IMR-90 (cell line): ENCODE measurements at regions not wholly inside any gene's neighbourhood (a gene's known extent, or its start where the extent isn't known, plus 50 kb on each side); places are given as distances from the start of the nearest gene placed in this dataset.

Experiments
- ATAC-seq: fragments of 200-7000 bp; cut with Tn5 transposase; 2 replicates; pipeline ENCODE4 v1.9.1; 2020; ENCODE audit warnings: low read depth, mild to moderate bottlenecking, moderate library complexity
- BruUV-seq: library from RNA; stranded (reverse); fragments of 400-500 nt; replicated peaks from 2 replicates; lab custom pipeline; 2021; lab: Mats Ljungman, UMichigan
- CTCF ChIA-PET: fragments of 300-600 bp; formaldehyde crosslinking; extraction: SDS; loops from one replicate; lab custom pipeline; 2021; ENCODE audit warnings: antibody characterized with exemption; lab: Yijun Ruan, JAX
- POLR2A ChIA-PET: fragments of 300-600 bp; sonication (Branson Sonifier 250); formaldehyde crosslinking; loops from one replicate; lab custom pipeline; 2022; ENCODE audit warnings: antibody characterized with exemption; ENCODE audit not compliant: unreplicated experiment; lab: Charles Lee
- DNase-seq: peaks from one replicate; pipeline ENCODE4 v3.0.0; 2013
- H2AFZ ChIP-seq: replicated peaks from 2 replicates; pipeline ENCODE3; 2013; ENCODE audit warnings: low read length, mild to moderate bottlenecking; ENCODE audit not compliant: poor library complexity
- H2AK5ac ChIP-seq: 2 replicates; pipeline ENCODE4 v1.6.1; 2013; ENCODE audit warnings: low read depth, low read length, inconsistent platforms
- H2AK9ac ChIP-seq: replicated peaks from 2 replicates; pipeline ENCODE3; 2013; ENCODE audit warnings: mild to moderate bottlenecking, low read depth, low read length, moderate library complexity; ENCODE audit not compliant: poor library complexity
- H2BK120ac ChIP-seq: 2 replicates; pipeline ENCODE4 v1.6.1; 2013; ENCODE audit warnings: low read depth, low read length, inconsistent platforms
- H2BK15ac ChIP-seq: 3 replicates; pipeline ENCODE4 v1.6.1; 2013; ENCODE audit warnings: low read depth, low read length, inconsistent platforms
- H2BK20ac ChIP-seq: 2 replicates; pipeline ENCODE4 v1.6.1; 2013; ENCODE audit warnings: low read depth, mild to moderate bottlenecking, inconsistent platforms, low read length, moderate library complexity
- H2BK5ac ChIP-seq: 2 replicates; pipeline ENCODE4 v1.6.1; 2013; ENCODE audit warnings: mild to moderate bottlenecking, low read depth, low read length, inconsistent platforms; ENCODE audit not compliant: poor library complexity, severe bottlenecking
- H3K14ac ChIP-seq: replicated peaks from 2 replicates; pipeline ENCODE4 v1.6.1; 2013; ENCODE audit warnings: low read depth, low read length, inconsistent platforms
- H3K18ac ChIP-seq: 2 replicates; pipeline ENCODE4 v1.6.1; 2013; ENCODE audit warnings: low read depth, low read length, control low read depth
- H3K23ac ChIP-seq: 2 replicates; pipeline ENCODE4 v1.6.1; 2013; ENCODE audit warnings: low read depth, low read length, inconsistent platforms
- H3K27ac ChIP-seq: 2 replicates; pipeline ENCODE4 v1.5.1; 2013; ENCODE audit warnings: mild to moderate bottlenecking, control low read depth, low read length; ENCODE audit not compliant: insufficient read depth
- H3K27me3 ChIP-seq: 2 replicates; pipeline ENCODE4 v1.6.1; 2013; ENCODE audit warnings: low read length; ENCODE audit not compliant: control insufficient read depth, insufficient read depth
- H3K36me3 ChIP-seq: 2 replicates; pipeline ENCODE4 v1.6.1; 2013; ENCODE audit warnings: low read length, mixed read lengths; ENCODE audit not compliant: control insufficient read depth, insufficient read depth
- H3K4ac ChIP-seq: 2 replicates; pipeline ENCODE4 v1.6.1; 2013; ENCODE audit warnings: low read depth, low read length, inconsistent platforms
- H3K4me1 ChIP-seq: 2 replicates; pipeline ENCODE4 v1.6.1; 2013; ENCODE audit warnings: low read length, mixed read lengths; ENCODE audit not compliant: control insufficient read depth, insufficient read depth
- H3K4me2 ChIP-seq: 2 replicates; pipeline ENCODE4 v1.6.1; 2013; ENCODE audit warnings: low read depth, mild to moderate bottlenecking, control low read depth, low read length, moderate library complexity
- H3K4me3 ChIP-seq: 2 replicates; pipeline ENCODE4 v1.5.1; 2013; ENCODE audit warnings: low read depth, mild to moderate bottlenecking, control low read depth, low read length, moderate library complexity; ENCODE audit not compliant: insufficient read depth
- H3K56ac ChIP-seq: 2 replicates; pipeline ENCODE4 v1.6.1; 2013; ENCODE audit warnings: low read length, inconsistent platforms; ENCODE audit not compliant: insufficient read depth; ENCODE audit errors: extremely low read depth
- H3K79me1 ChIP-seq, 2 experiments: 2 replicates each; pipeline ENCODE4 v1.6.1; 2013; ENCODE audit warnings: low read length in 2 of 2, inconsistent platforms in 1 of 2, low read depth in 1 of 2
- H3K9ac ChIP-seq: 2 replicates; pipeline ENCODE4 v1.6.1; 2013; ENCODE audit warnings: low read depth, low read length, control low read depth
- H3K9me1 ChIP-seq: 2 replicates; pipeline ENCODE4 v1.6.1; 2013; ENCODE audit warnings: low read length, inconsistent platforms; ENCODE audit not compliant: insufficient read depth
- H3K9me3 ChIP-seq: 2 replicates; pipeline ENCODE4 v1.6.1; 2013; ENCODE audit warnings: low read length; ENCODE audit not compliant: control insufficient read depth, insufficient read depth
- H4K20me1 ChIP-seq: 2 replicates; pipeline ENCODE4 v1.6.1; 2013; ENCODE audit warnings: low read length, inconsistent platforms; ENCODE audit not compliant: insufficient read depth
- H4K5ac ChIP-seq: 2 replicates; pipeline ENCODE4 v1.6.1; 2013; ENCODE audit warnings: mild to moderate bottlenecking, low read depth, low read length, control low read depth
- H4K8ac ChIP-seq, 2 experiments: 2 replicates each; pipeline ENCODE4 v1.6.1; 2013; ENCODE audit warnings: low read depth in 2 of 2, low read length in 2 of 2, control low read depth in 1 of 2, inconsistent platforms in 1 of 2
- H4K91ac ChIP-seq: 2 replicates; pipeline ENCODE4 v1.6.1; 2013; ENCODE audit warnings: low read depth, low read length, inconsistent platforms; ENCODE audit not compliant: insufficient read depth
- BHLHE40 ChIP-seq: fragments of 150-350 bp; IDR thresholded peaks from 2 replicates; pipeline ENCODE4 v1.6.1; 2016; ENCODE audit warnings: mild to moderate bottlenecking, low read depth, low read length
- CEBPB ChIP-seq: IDR thresholded peaks from 2 replicates; pipeline ENCODE4 v1.6.1; 2012; ENCODE audit warnings: low read depth, low read length, improper control_type of control experiment
- CHD1 ChIP-seq: IDR thresholded peaks from 2 replicates; pipeline ENCODE4 v1.6.1; 2012; ENCODE audit warnings: low read depth, low read length, improper control_type of control experiment
- FOS ChIP-seq: fragments of 150-350 bp; IDR thresholded peaks from 2 replicates; pipeline ENCODE4 v1.6.1; 2016; ENCODE audit warnings: low read depth, low read length
- MAFK ChIP-seq: IDR thresholded peaks from 2 replicates; pipeline ENCODE4 v1.6.1; 2012; ENCODE audit warnings: low read depth, low read length, improper control_type of control experiment
- MAZ ChIP-seq: IDR thresholded peaks from 2 replicates; pipeline ENCODE4 v1.6.1; 2012; ENCODE audit warnings: low read depth, mild to moderate bottlenecking, low read length, improper control_type of control experiment, moderate library complexity, borderline replicate concordance
- MXI1 ChIP-seq: IDR thresholded peaks from 2 replicates; pipeline ENCODE4 v1.6.1; 2012; ENCODE audit warnings: low read depth, mild to moderate bottlenecking, low read length, moderate library complexity, borderline replicate concordance
- NFE2L2 ChIP-seq: fragments of 150-350 bp; IDR thresholded peaks from 2 replicates; pipeline ENCODE4 v1.6.1; 2016; ENCODE audit warnings: low read depth, mild to moderate bottlenecking, low read length
- POLR2A ChIP-seq: IDR thresholded peaks from 2 replicates; pipeline ENCODE4 v1.6.1; 2012; ENCODE audit warnings: mild to moderate bottlenecking, low read depth, low read length
- RAD21 ChIP-seq: IDR thresholded peaks from 2 replicates; pipeline ENCODE4 v1.6.1; 2012; ENCODE audit warnings: low read length, improper control_type of control experiment
- RCOR1 ChIP-seq: IDR thresholded peaks from 2 replicates; pipeline ENCODE4 v1.6.1; 2012; ENCODE audit warnings: mild to moderate bottlenecking, low read length, improper control_type of control experiment; ENCODE audit not compliant: insufficient replicate concordance
- SMC3 ChIP-seq: fragments of 150-350 bp; IDR thresholded peaks from 2 replicates; pipeline ENCODE4 v1.6.1; 2016; ENCODE audit warnings: low read depth, mild to moderate bottlenecking, antibody characterized with exemption, low read length, moderate library complexity
- WGBS, 2 experiments: methylation state at CpG; one replicate each; pipeline versions ENCODE4 v1.1.5 to v1.1.7; 2013; ENCODE audit warnings: missing lambda C conversion rate in 2 of 2; ENCODE audit not compliant: insufficient read length in 1 of 2; ENCODE audit errors: extremely low coverage in 2 of 2; 5-methylcytosine and 5-hydroxymethylcytosine counted together
- dilution Hi-C: fragments of 300-500 bp; cut with HindIII; formaldehyde crosslinking; loops from one replicate; pipeline ENCODE4 v1.14.3; 2018; ENCODE audit warnings: low sequenced_read_pairs; ENCODE audit not compliant: unreplicated experiment
- in situ Hi-C: fragments of 300-500 bp; cut with MboI; formaldehyde crosslinking; loops from 3 replicates; pipeline ENCODE4 v1.14.3; 2019; ENCODE audit warnings: low sequenced_read_pairs, inconsistent platforms, mixed read lengths
- intact Hi-C: fragments of 100-400 bp; cut with micrococcal nuclease; formaldehyde crosslinking; loops from 2 replicates; pipeline ENCODE4 v1.10.0; 2022
- TF ChIP-seq, protein P1 (sequence below): conservative IDR thresholded peaks from 2 replicates; pipeline ENCODE4 v1.5.1; 2012; ENCODE audit warnings: mild to moderate bottlenecking, low read depth, low read length, improper control_type of control experiment
- TF ChIP-seq, protein P2 (sequence below): fragments of 150-350 bp; IDR thresholded peaks from 2 replicates; pipeline ENCODE4 v1.6.1; 2017; ENCODE audit warnings: mild to moderate bottlenecking, antibody characterized with exemption, low read length, low read depth

DNA sequence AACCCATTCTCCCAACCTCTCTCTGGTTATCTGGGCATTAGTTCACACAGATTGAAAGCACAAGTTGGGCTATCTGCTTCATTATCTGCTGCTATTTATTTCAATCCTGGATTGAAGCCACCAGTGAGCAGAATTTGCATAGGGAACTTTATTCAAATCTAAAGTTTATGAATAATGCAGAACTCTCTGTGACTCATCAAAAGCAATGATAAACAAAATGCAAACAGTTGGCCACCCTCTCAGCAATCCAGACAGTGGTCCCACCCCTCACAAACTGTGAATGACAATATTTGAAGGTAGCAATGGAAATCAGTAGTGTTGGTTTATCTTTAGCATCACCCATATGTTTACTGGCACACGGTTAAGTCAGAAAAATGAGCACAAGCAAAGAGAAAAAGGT, 106.8 kb upstream of the TMEM178A start:
- no peak overlapping the region for H2AK9ac ChIP-seq
- intact Hi-C loops = no loop called here
- no peak overlapping the region for H3K27ac ChIP-seq
- H2BK20ac ChIP-seq = no peak overlapping the region
- POLR2A ChIA-PET = interaction anchor here (0.6 kb wide), 1 partner anchor 1709 kb away, joined by 3 read pairs; no protein-coding TSS in a partner anchor
- no peak overlapping the region for H4K8ac ChIP-seq
- H2BK120ac ChIP-seq = no peak overlapping the region
- in situ Hi-C loops = no loop called here
- dilution Hi-C loops = no loop called here
- H3K4me1 ChIP-seq = no peaks in the 10 kb centered on the region
- H3K79me1 ChIP-seq = no peaks in the 10 kb centered on the region
- H3K9me1 ChIP-seq = no peaks in the 10 kb centered on the region
- no peak overlapping the region for H2BK5ac ChIP-seq
- ATAC-seq = no peak
- WGBS, 2 experiments = no CpG with 5 or more reads among the region's 1 CpG
- CTCF ChIA-PET = no interaction called here
- H2AK5ac ChIP-seq = no peak overlapping the region
- H3K14ac ChIP-seq = no peak overlapping the region
- H2AFZ ChIP-seq = no peak overlapping the region
- no peak overlapping the region for H3K56ac ChIP-seq
- TF ChIP-seq POLR2A (no peak), MXI1 (no peak), SMC3 (no peak), FOS (no peak), CHD1 (no peak), BHLHE40 (no peak), NFE2L2 (no peak), MAFK (no peak), CEBPB (no peak), RAD21 (no peak), MAZ (no peak), RCOR1 (no peak)
- TF ChIP-seq, protein P1, sequence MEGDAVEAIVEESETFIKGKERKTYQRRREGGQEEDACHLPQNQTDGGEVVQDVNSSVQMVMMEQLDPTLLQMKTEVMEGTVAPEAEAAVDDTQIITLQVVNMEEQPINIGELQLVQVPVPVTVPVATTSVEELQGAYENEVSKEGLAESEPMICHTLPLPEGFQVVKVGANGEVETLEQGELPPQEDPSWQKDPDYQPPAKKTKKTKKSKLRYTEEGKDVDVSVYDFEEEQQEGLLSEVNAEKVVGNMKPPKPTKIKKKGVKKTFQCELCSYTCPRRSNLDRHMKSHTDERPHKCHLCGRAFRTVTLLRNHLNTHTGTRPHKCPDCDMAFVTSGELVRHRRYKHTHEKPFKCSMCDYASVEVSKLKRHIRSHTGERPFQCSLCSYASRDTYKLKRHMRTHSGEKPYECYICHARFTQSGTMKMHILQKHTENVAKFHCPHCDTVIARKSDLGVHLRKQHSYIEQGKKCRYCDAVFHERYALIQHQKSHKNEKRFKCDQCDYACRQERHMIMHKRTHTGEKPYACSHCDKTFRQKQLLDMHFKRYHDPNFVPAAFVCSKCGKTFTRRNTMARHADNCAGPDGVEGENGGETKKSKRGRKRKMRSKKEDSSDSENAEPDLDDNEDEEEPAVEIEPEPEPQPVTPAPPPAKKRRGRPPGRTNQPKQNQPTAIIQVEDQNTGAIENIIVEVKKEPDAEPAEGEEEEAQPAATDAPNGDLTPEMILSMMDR = no peak
- TF ChIP-seq, protein P2, sequence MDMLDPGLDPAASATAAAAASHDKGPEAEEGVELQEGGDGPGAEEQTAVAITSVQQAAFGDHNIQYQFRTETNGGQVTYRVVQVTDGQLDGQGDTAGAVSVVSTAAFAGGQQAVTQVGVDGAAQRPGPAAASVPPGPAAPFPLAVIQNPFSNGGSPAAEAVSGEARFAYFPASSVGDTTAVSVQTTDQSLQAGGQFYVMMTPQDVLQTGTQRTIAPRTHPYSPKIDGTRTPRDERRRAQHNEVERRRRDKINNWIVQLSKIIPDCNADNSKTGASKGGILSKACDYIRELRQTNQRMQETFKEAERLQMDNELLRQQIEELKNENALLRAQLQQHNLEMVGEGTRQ = no peak
- no peak overlapping the region for H3K4me2 ChIP-seq
- no TSS peak for BruUV-seq
- H3K18ac ChIP-seq = no peak overlapping the region
- H4K20me1 ChIP-seq = no peaks in the 10 kb centered on the region
- H3K4ac ChIP-seq = no peak overlapping the region
- H3K9ac ChIP-seq = no peak overlapping the region
- no peak overlapping the region for H4K5ac ChIP-seq
- H3K9me3 ChIP-seq = peaks cover 10% of the 10 kb centered on the region
- H3K23ac ChIP-seq = no peak overlapping the region
- no peak overlapping the region for H4K91ac ChIP-seq
- no peak overlapping the region for H3K4me3 ChIP-seq
- H3K36me3 ChIP-seq = no peaks in the 10 kb centered on the region
- DNase-seq = no peak
- H2BK15ac ChIP-seq = no peak overlapping the region
- H3K27me3 ChIP-seq = no peaks in the 10 kb centered on the region
